OCI-LY7 (cell line): ENCODE measurements at regions not wholly inside any gene's neighbourhood (a gene's known extent, or its start where the extent isn't known, plus 50 kb on each side); places are given as distances from the start of the nearest gene placed in this dataset.

Experiments
- BruUV-seq: library from RNA; stranded (reverse); fragments of 400-500 nt; replicated peaks from 2 replicates; lab custom pipeline; 2021; lab: Mats Ljungman, UMichigan
- CTCF ChIA-PET: fragments of 300-600 bp; sonication (Branson Sonifier 250); formaldehyde crosslinking; loops from one replicate; lab custom pipeline; 2022; ENCODE audit warnings: antibody characterized with exemption; ENCODE audit not compliant: unreplicated experiment; lab: Charles Lee
- POLR2A ChIA-PET: fragments of 300-600 bp; sonication (Branson Sonifier 250); formaldehyde crosslinking; loops from one replicate; lab custom pipeline; 2022; ENCODE audit warnings: antibody characterized with exemption; lab: Charles Lee
- DNase-seq: peaks from one replicate; pipeline ENCODE4 v3.0.0-alpha.2; 2015; ENCODE audit warnings: low spot score
- H2AFZ ChIP-seq: fragments of 200-600 bp; sonication (generic), shearing (Covaris generic); 2 replicates; pipeline ENCODE4 v1.6.1; 2014; ENCODE audit warnings: mild to moderate bottlenecking, antibody characterized with exemption, low read length, moderate library complexity
- H3K27ac ChIP-seq: fragments of 200-600 bp; sonication (generic); 2 replicates; pipeline ENCODE4 v1.5.1; 2014; ENCODE audit warnings: mixed run types, low read depth, mild to moderate bottlenecking, moderate library complexity, low read length, inconsistent platforms; ENCODE audit not compliant: poor library complexity, severe bottlenecking
- H3K36me3 ChIP-seq: fragments of 200-600 bp; sonication (generic); 2 replicates; pipeline ENCODE4 v1.6.1; 2014; ENCODE audit warnings: mild to moderate bottlenecking, antibody characterized with exemption, low read length, moderate library complexity, mixed read lengths; ENCODE audit not compliant: insufficient read depth
- H3K4me1 ChIP-seq: fragments of 200-600 bp; sonication (generic); 2 replicates; pipeline ENCODE4 v1.5.1; 2014; ENCODE audit warnings: mild to moderate bottlenecking, low read length; ENCODE audit not compliant: insufficient read depth, poor library complexity, severe bottlenecking
- H3K4me2 ChIP-seq: fragments of 200-600 bp; sonication (generic); 2 replicates; pipeline ENCODE4 v1.6.1; 2014; ENCODE audit warnings: mild to moderate bottlenecking, low read length
- H3K4me3 ChIP-seq: fragments of 200-600 bp; sonication (generic); 2 replicates; pipeline ENCODE4 v1.5.1; 2014; ENCODE audit warnings: mild to moderate bottlenecking, low read depth, low read length; ENCODE audit not compliant: poor library complexity, severe bottlenecking
- H3K79me2 ChIP-seq: fragments of 200-600 bp; sonication (generic); 2 replicates; pipeline ENCODE4 v1.6.1; 2016; ENCODE audit warnings: low read depth, mild to moderate bottlenecking, low read length, moderate library complexity, mixed read lengths; ENCODE audit not compliant: insufficient read depth
- H3K9me2 ChIP-seq: fragments of 200-600 bp; sonication (generic); 2 replicates; pipeline ENCODE4 v1.6.1; 2016; ENCODE audit warnings: mild to moderate bottlenecking, low read length, mixed read lengths; ENCODE audit not compliant: insufficient read depth
- H3K9me3 ChIP-seq: fragments of 200-600 bp; sonication (generic); 2 replicates; pipeline ENCODE4 v1.6.1; 2014; ENCODE audit warnings: mild to moderate bottlenecking, mixed run types, low read length, mixed read lengths
- H4K20me1 ChIP-seq: fragments of 200-600 bp; sonication (generic); 2 replicates; pipeline ENCODE4 v1.6.1; 2014; ENCODE audit warnings: mild to moderate bottlenecking, antibody characterized with exemption, low read length, moderate library complexity, mixed read lengths; ENCODE audit not compliant: insufficient read depth
- CTCF ChIP-seq: fragments of 200-600 bp; sonication (generic); conservative IDR thresholded peaks from 2 replicates; pipeline ENCODE4 v1.5.1; 2014; ENCODE audit warnings: mild to moderate bottlenecking, antibody characterized with exemption, low read length, moderate library complexity, mixed read lengths
- EZH2phosphoT487 ChIP-seq: fragments of 200-600 bp; sonication (generic); IDR thresholded peaks from 2 replicates; pipeline ENCODE4 v1.6.1; 2018; ENCODE audit warnings: low read depth, borderline replicate concordance, mild to moderate bottlenecking, mixed run types, antibody characterized with exemption, low read length, moderate library complexity, mixed read lengths
- intact Hi-C: fragments of 100-400 bp; cut with micrococcal nuclease; formaldehyde crosslinking; loops from one replicate; pipeline ENCODE4 v1.10.0; 2022; ENCODE audit not compliant: unreplicated experiment

GRCh38 chr12:113633678-113634332, 162.1 kb upstream of the LHX5 start:
- DNase-seq = no peak
- BruUV-seq = no TSS peak
- TF ChIP-seq EZH2phosphoT487 (no peak), CTCF (no peak)
- Histone ChIP-seq H3K27ac (no peak overlapping the region), H3K4me2 (no peak overlapping the region), H3K4me1 (no peaks in the 10 kb centered on the region), H2AFZ (no peak overlapping the region), H3K9me3 (no peaks in the 10 kb centered on the region), H3K4me3 (no peak overlapping the region), H3K9me2 (no peaks in the 10 kb centered on the region), H4K20me1 (no peaks in the 10 kb centered on the region), H3K79me2 (no peaks in the 10 kb centered on the region), H3K36me3 (no peaks in the 10 kb centered on the region)
- POLR2A ChIA-PET = no interaction called here
- intact Hi-C loops = no loop called here
- CTCF ChIA-PET = no interaction called here

- no peak for DNase-seq
- Histone ChIP-seq H4K20me1 (no peaks in the 10 kb centered on the region), H3K36me3 (no peaks in the 10 kb centered on the region), H3K9me3 (no peaks in the 10 kb centered on the region), H3K27ac (no peak overlapping the region), H3K9me2 (no peaks in the 10 kb centered on the region), H2AFZ (no peak overlapping the region), H3K79me2 (no peaks in the 10 kb centered on the region), H3K4me3 (no peak overlapping the region), H3K4me1 (no peaks in the 10 kb centered on the region), H3K4me2 (no peak overlapping the region)
- BruUV-seq = no TSS peak
- POLR2A ChIA-PET = interaction anchor here (0.8 kb wide), 1 partner anchor 647 kb away, joined by 3 read pairs; no protein-coding TSS in a partner anchor
- TF ChIP-seq EZH2phosphoT487 = no peak
- intact Hi-C loops = no loop called here
- CTCF ChIA-PET = interaction anchor here (0.6 kb wide), 1 partner anchor 171 kb away, joined by 7 read pairs; no protein-coding TSS in a partner anchor
Observed at GRCh38 chr12:113630625-113631024, 159.0 kb upstream of the LHX5 start.

DNA sequence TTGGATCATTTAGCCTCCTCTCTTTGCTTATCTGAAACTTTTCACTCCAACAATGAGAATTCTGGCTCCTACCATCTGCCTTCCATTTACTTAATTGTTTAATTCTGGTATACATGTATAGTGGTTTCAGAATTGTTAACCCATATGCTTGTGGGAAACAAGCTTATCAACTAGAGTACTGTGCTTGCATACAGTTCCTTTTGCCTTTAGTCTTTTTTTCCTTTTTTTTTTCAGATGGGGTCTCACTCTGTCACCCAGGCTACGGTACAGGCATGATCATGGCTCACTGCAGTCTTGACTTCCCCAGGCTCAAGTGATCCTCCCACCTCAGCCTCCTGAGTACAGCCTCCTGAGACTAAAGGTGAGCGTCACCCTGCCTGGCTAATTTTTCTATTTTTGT, 153.8 kb upstream of the LHX5 start:
- no peak for TF ChIP-seq CTCF
- no peak for TF ChIP-seq EZH2phosphoT487
- H3K9me3 ChIP-seq = no peaks in the 10 kb centered on the region
- no peak overlapping the region for H3K27ac ChIP-seq
- H2AFZ ChIP-seq = no peak overlapping the region
- no peak overlapping the region for H3K4me2 ChIP-seq
- no peaks in the 10 kb centered on the region for H4K20me1 ChIP-seq
- intact Hi-C loops = no loop called here
- no peaks in the 10 kb centered on the region for H3K36me3 ChIP-seq
- CTCF ChIA-PET = no interaction called here
- H3K9me2 ChIP-seq = no peaks in the 10 kb centered on the region
- no peak for DNase-seq
- H3K79me2 ChIP-seq = no peaks in the 10 kb centered on the region
- no TSS peak for BruUV-seq
- H3K4me3 ChIP-seq = no peak overlapping the region
- no peaks in the 10 kb centered on the region for H3K4me1 ChIP-seq
- POLR2A ChIA-PET = no interaction called here
